Lung (tissue), 11 donors: ENCODE measurements at regions not wholly inside any gene's neighbourhood (a gene's known extent, or its start where the extent isn't known, plus 50 kb on each side); places are given as distances from the start of the nearest gene placed in this dataset.
A peak's percentile ranks its signal among the peaks of the same experiment; 100 is the strongest.

Experiments used
- ATAC-seq: fragments of 200-7000 bp; cut with Tn5 transposase; one replicate; pipeline ENCODE4 v1.9.1; 2020; ENCODE audit warnings: moderate number of reproducible peaks; ENCODE audit not compliant: insufficient read depth, low FRiP score
- DNase-seq, 3 donors: peaks; one replicate each; pipeline ENCODE4 v3.0.0-alpha.2; 2013 to 2017
- H3K27ac ChIP-seq, 2 donors: one replicate each; pipeline ENCODE4 v1.5.1; 2013; ENCODE audit warnings: mild to moderate bottlenecking in 2 of 2, moderate library complexity in 2 of 2, control low read depth in 1 of 2, inconsistent platforms in 1 of 2, low read depth in 1 of 2, low read length in 1 of 2
- H3K27me3 ChIP-seq, 3 donors: one replicate each; pipeline ENCODE4 v1.5.1; 2013; ENCODE audit warnings: low read length in 2 of 3; ENCODE audit not compliant: control insufficient read depth in 3 of 3, insufficient read depth in 3 of 3
- H3K36me3 ChIP-seq, 4 donors: one replicate each; pipeline ENCODE4 v1.5.1; 2013; ENCODE audit warnings: low read length in 4 of 4, mild to moderate bottlenecking in 1 of 4, moderate library complexity in 1 of 4; ENCODE audit not compliant: control insufficient read depth in 4 of 4, insufficient read depth in 4 of 4
- H3K4me1 ChIP-seq, 5 donors: one replicate each; pipeline ENCODE4 v1.5.1; 2013; ENCODE audit warnings: low read length in 5 of 5, mild to moderate bottlenecking in 2 of 5, moderate library complexity in 1 of 5; ENCODE audit not compliant: control insufficient read depth in 5 of 5, insufficient read depth in 5 of 5
- H3K4me3 ChIP-seq: one replicate; pipeline ENCODE4 v1.5.1; 2013; ENCODE audit warnings: mild to moderate bottlenecking, control low read depth, moderate library complexity
- H3K9ac ChIP-seq, 2 donors: one replicate each; pipeline ENCODE4 v1.5.1; 2013; ENCODE audit warnings: low read length in 2 of 2, control low read depth in 1 of 2; ENCODE audit not compliant: insufficient read depth in 1 of 2
- H3K9me3 ChIP-seq, 4 donors: one replicate each; pipeline ENCODE4 v1.5.1; 2013; ENCODE audit warnings: low read length in 3 of 4, mild to moderate bottlenecking in 1 of 4, moderate library complexity in 1 of 4; ENCODE audit not compliant: control insufficient read depth in 4 of 4, insufficient read depth in 3 of 4
- WGBS, 2 donors: extraction: QIAGEN DNeasy Blood & Tissue Kit; methylation state at CpG; one replicate each; pipeline ENCODE4 v1.1.7; 2013; 5-methylcytosine and 5-hydroxymethylcytosine counted together
- TF ChIP-seq, protein P1 (sequence below): IDR thresholded peaks from 2 replicates; pipeline ENCODE4 v1.5.1; 2012; ENCODE audit warnings: mild to moderate bottlenecking; ENCODE audit errors: control extremely low read depth, extremely low read depth
- donor health status: control.
- donor health status: control.
- donor health status: Bipolar disorder and iron deficiency.
- donor health status: healthy.
- donor health status: DM: yes; HTN: yes; CAD: no.

DNA sequence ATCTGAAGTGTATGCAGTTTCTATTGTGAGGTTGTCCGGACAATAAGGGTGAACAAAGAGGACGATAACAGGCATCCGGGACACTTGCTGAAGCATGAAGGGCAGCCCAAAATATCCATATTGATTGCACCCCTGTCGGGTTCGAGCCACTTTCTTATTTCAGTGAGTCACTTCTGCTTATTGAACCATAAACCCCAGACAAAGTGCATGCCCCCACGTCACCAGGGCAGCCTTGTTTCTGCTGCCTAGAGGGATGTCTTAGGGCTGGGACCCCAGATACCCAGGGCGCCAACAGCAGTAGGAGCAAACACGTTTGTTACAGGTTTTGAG lies 175.3 kb upstream of the LYZL1 start:
- Histone ChIP-seq H3K4me1 (peaks cover 0 to 21% (median 0%) of the 10 kb centered on the region in 5 donors), H3K9me3 (peaks cover 0 to 8% (median 3%) of the 10 kb centered on the region in 4 donors), H3K4me3 (no peak overlapping the region), H3K36me3 (no peaks in the 10 kb centered on the region), H3K27me3 (no peaks in the 10 kb centered on the region), H3K27ac (no peak overlapping the region), H3K9ac (no peak overlapping the region)
- TF ChIP-seq, protein P1, sequence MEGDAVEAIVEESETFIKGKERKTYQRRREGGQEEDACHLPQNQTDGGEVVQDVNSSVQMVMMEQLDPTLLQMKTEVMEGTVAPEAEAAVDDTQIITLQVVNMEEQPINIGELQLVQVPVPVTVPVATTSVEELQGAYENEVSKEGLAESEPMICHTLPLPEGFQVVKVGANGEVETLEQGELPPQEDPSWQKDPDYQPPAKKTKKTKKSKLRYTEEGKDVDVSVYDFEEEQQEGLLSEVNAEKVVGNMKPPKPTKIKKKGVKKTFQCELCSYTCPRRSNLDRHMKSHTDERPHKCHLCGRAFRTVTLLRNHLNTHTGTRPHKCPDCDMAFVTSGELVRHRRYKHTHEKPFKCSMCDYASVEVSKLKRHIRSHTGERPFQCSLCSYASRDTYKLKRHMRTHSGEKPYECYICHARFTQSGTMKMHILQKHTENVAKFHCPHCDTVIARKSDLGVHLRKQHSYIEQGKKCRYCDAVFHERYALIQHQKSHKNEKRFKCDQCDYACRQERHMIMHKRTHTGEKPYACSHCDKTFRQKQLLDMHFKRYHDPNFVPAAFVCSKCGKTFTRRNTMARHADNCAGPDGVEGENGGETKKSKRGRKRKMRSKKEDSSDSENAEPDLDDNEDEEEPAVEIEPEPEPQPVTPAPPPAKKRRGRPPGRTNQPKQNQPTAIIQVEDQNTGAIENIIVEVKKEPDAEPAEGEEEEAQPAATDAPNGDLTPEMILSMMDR, result no peak
- 57 to 71% methylated on average over 8 of the region's 8 CpGs for WGBS, 2 donors
- DNase-seq (no peak), ATAC-seq (no peak)

DNA sequence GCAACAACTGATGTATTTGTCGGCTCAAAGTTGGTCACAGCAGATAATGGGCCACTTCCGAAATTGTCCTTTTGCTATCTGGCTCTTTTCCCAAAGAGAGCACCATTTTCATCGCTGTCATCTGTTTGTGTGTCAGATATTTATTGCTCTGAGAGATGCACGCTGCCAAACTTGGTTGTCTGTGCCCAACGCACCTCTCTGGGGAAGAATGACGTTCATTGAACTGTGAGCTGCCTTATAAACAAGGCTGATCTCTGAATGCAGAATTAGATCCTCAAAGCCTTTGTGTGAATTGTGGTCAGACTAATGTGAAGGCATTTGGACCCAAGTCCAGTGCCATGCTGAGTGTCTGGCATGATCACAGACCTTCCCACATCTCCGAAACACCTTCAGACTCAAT lies 174.7 kb upstream of the LYZL1 start:
- DNase-seq (no peak), ATAC-seq (no peak)
- no peaks in the 10 kb centered on the region for H3K27me3 ChIP-seq
- TF ChIP-seq, protein P1, result no peak
- peaks cover 0 to 8% (median 3%) of the 10 kb centered on the region in 4 donors for H3K9me3 ChIP-seq
- 87 to 93% methylated on average over 7 of the region's 7 CpGs for WGBS, 2 donors
- no peak overlapping the region for H3K9ac ChIP-seq
- no peak overlapping the region for H3K27ac ChIP-seq
- peaks cover 0 to 15% (median 0%) of the 10 kb centered on the region in 5 donors for H3K4me1 ChIP-seq
- no peaks in the 10 kb centered on the region for H3K36me3 ChIP-seq
- no peak overlapping the region for H3K4me3 ChIP-seq

DNA sequence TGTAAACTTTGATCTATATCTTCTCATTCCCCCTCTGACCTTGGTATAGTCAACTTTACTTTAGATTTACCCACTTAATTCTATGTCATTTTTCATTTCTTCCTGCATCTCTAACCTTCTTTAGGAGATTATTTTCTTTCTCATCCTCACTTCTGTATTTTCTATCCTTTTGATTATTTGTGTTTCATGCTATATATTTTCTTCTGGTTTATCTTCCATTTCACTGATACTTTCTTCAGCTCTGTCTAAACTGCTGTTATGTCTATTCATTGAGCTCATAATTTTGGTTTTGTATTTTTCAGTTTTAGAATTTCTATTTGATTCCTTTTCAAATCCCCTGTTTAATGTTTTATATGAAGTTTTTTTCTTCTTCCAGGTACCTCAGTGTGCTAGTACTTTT lies 171.1 kb upstream of the LYZL1 start:
- Histone ChIP-seq H3K4me3 (no peak overlapping the region), H3K36me3 (no peaks in the 10 kb centered on the region), H3K27me3 (no peaks in the 10 kb centered on the region), H3K9me3 (peaks cover 0 to 8% (median 4%) of the 10 kb centered on the region in 4 donors), H3K4me1 (peaks cover 0 to 7% (median 0%) of the 10 kb centered on the region in 5 donors), H3K27ac (no peak overlapping the region), H3K9ac (no peak overlapping the region)
- no peak for DNase-seq
- TF ChIP-seq, protein P1, result no peak
- no peak for ATAC-seq

DNA sequence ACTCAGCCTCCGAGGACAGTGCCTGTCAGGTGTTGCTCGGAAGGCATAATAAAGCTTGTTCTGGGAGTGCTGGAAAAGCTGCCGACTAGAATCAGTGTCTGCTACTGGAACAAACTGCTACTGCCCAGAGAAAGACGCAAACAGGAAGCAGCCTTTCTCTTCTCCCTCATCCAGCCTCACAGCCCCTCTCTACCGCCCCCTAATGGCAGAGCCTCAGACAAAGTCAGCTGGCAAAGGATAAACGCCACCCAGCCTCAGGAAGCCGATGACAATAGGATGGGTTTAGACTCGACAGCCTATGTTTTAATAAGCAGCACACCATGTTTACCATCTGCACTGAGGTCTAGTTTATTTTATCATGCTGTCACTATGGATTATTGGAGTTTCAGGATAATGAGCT lies 169.5 kb upstream of the LYZL1 start:
- peak; percentile 56 to 65 (median 64) for DNase-seq
- no peak for ATAC-seq

More for the DNA sequence above, 169.5 kb upstream of the LYZL1 start:
- peaks cover 0 to 10% (median 5%) of the 10 kb centered on the region in 4 donors for H3K9me3 ChIP-seq
- H3K27me3 ChIP-seq, result no peaks in the 10 kb centered on the region
- no peak overlapping the region for H3K27ac ChIP-seq
- no peak overlapping the region for H3K9ac ChIP-seq
- TF ChIP-seq, protein P1, result peak; percentile 10
- H3K4me1 ChIP-seq, result no peaks in the 10 kb centered on the region
- 59 to 60% methylated on average over 8 of the region's 8 CpGs for WGBS, 2 donors
- no peak overlapping the region for H3K4me3 ChIP-seq
- H3K36me3 ChIP-seq, result no peaks in the 10 kb centered on the region
